Effector memory CD8-positive, alpha-beta T cell (primary cell): ENCODE measurements at regions not wholly inside any gene's neighbourhood (a gene's known extent, or its start where the extent isn't known, plus 50 kb on each side); places are given as distances from the start of the nearest gene placed in this dataset.

Experiments
- ATAC-seq: fragments of 150-1000 bp; cut with Tn5 transposase; replicated peaks from 2 replicates; pipeline ENCODE4 v1.10.0; 2021; ENCODE audit warnings: mild to moderate bottlenecking, moderate library complexity
- DNase-seq, 3 experiments: peaks; one replicate each; pipeline ENCODE4 v3.0.0; 2021
- H3K27ac Mint-ChIP-seq, 2 donors: one replicate each; pipeline ENCODE4 v1.8.0; 2022; ENCODE audit warnings: mild to moderate bottlenecking in 2 of 2, mixed read lengths in 2 of 2, moderate library complexity in 2 of 2
- H3K27me3 Mint-ChIP-seq, 2 donors: one replicate each; pipeline ENCODE4 v1.8.0; 2022; ENCODE audit warnings: mixed read lengths in 2 of 2
- H3K36me3 Mint-ChIP-seq: one replicate; pipeline ENCODE4 v1.8.0; 2022; ENCODE audit warnings: mild to moderate bottlenecking, moderate library complexity, mixed read lengths; ENCODE audit not compliant: insufficient read depth
- H3K4me1 Mint-ChIP-seq, 2 donors: one replicate each; pipeline ENCODE4 v1.8.0; 2022; ENCODE audit warnings: low read depth in 2 of 2, mixed read lengths in 2 of 2
- H3K4me3 Mint-ChIP-seq, 2 donors: one replicate each; pipeline ENCODE4 v1.8.0; 2022; ENCODE audit warnings: mild to moderate bottlenecking in 2 of 2, mixed read lengths in 2 of 2, moderate library complexity in 2 of 2
- H3K9me3 Mint-ChIP-seq, 2 donors: one replicate each; pipeline ENCODE4 v1.8.0; 2022; ENCODE audit warnings: mixed read lengths in 2 of 2

DNA sequence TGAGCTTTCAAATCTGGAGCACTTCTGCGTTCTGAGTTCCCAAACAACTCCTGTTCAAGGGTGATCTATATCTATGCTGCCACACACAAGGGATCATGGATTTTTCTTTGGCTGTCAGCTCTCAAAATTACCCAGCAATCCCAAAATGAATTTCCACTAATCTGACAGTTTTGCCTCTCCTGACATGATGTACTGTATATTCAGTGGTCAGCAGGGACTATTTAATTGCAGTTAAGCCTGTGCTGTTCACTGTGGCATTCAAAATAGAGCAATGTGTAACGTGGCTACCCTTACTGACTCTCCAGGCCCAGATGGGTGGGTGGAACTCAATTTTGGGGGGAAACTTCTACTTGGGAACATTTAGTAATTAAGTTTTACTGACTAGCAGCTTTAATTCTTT, 283.8 kb upstream of the TSHZ2 start:
- no peaks in the 10 kb centered on the region for H3K9me3 Mint-ChIP-seq
- peaks cover 3% of the 10 kb centered on the region for H3K36me3 Mint-ChIP-seq
- ATAC-seq (no peak), DNase-seq (no peak)
- H3K4me3 Mint-ChIP-seq = no peak overlapping the region
- no peak overlapping the region for H3K27ac Mint-ChIP-seq
- no peaks in the 10 kb centered on the region for H3K4me1 Mint-ChIP-seq
- peaks cover 35 to 47% of the 10 kb centered on the region in 2 donors for H3K27me3 Mint-ChIP-seq

DNA sequence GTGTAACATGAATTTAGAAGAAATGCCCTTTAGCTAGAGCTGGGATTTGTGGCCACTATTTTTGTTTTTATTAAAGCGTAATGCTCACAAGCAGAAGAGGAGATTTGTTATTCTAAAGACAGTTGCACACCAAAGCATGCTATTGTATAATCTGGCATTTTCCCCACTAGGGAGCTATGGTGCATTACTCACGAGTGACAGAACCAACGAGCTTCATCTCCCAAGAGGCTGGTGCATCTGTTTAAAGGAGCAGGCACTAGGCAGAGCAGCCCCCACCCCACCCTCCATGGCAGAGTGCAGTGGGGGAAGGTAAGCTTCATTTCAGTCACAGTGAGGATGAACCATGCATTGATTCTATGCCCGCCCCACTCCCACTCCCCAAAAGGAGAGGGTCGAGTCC, 287.3 kb upstream of the TSHZ2 start:
- Mint-ChIP-seq H3K36me3 (no peaks in the 10 kb centered on the region), H3K9me3 (no peaks in the 10 kb centered on the region), H3K4me3 (no peak overlapping the region), H3K27me3 (peaks cover 31 to 42% of the 10 kb centered on the region in 2 donors), H3K27ac (no peak overlapping the region), H3K4me1 (no peaks in the 10 kb centered on the region)
- no peak for DNase-seq
- ATAC-seq = no peak

DNA sequence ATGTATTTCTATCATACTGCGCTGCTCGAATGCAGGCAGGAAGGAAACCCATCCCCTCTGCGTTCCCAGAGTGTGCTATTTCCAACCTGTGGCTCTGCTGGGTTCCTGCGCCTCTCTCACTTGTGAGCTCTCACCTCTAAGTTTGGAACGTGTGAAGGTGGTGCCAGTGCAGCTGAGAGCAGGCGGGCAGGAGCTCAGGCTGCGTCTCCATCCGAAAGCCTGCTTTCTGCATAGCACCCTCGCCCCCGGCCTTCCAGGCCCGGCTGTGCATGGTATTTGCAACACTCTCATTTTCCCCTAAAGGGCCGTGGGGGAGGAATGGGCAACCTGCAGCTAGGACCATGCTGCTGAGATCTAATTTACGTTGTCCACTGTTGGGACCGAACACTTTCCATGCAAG, 288.0 kb upstream of the TSHZ2 start:
- DNase-seq = no peak
- no peak overlapping the region for H3K27ac Mint-ChIP-seq
- H3K4me1 Mint-ChIP-seq = no peaks in the 10 kb centered on the region
- H3K27me3 Mint-ChIP-seq = peaks cover 30 to 47% of the 10 kb centered on the region in 2 donors
- ATAC-seq = no peak
- H3K36me3 Mint-ChIP-seq = no peaks in the 10 kb centered on the region
- H3K9me3 Mint-ChIP-seq = no peaks in the 10 kb centered on the region
- no peak overlapping the region for H3K4me3 Mint-ChIP-seq

DNA sequence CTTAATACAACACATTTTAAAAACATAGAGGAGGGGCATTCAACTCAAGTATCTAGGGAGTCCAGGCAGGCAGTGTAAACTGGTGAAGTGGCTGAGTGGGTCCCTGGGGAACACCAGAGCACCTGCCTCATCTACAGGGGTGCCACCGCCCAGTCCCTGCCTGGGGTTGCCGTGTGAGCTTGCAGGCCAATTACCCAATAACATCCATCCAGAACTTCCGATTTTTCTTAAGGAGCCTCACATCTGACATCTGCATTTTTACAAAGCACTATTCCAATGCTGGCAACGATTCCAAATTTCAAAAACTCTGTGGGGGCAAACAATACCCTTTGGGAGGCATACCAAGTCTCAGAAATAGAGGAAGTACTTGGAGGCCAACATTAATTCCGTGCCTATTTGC, 288.4 kb upstream of the TSHZ2 start:
- no peak overlapping the region for H3K27ac Mint-ChIP-seq

DNA sequence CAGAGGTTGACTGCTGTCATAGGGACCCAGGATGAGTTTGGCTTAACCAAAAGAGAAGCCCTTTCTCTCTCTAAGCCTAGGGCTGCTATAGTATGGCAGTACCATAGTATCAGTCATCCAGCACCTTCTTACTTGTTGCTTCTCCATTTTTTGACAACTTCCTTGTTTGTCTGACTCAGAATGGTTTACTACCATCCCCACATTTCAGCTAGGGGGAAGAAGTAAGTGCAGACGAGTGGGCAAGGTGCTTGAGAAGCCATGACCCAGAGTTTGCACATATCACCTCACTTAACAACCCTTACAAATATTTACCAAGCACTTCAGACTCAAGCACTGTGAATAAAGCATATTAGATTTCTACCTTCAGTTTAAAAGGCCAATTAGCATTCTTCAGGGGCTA, 289.9 kb upstream of the TSHZ2 start:
- ATAC-seq = no peak
- Mint-ChIP-seq H3K36me3 (no peaks in the 10 kb centered on the region), H3K27me3 (peaks cover 41 to 67% of the 10 kb centered on the region in 2 donors), H3K4me1 (no peaks in the 10 kb centered on the region), H3K9me3 (no peaks in the 10 kb centered on the region), H3K27ac (no peak overlapping the region), H3K4me3 (no peak overlapping the region)
- no peak for DNase-seq

More for the DNA sequence above, 288.4 kb upstream of the TSHZ2 start:
- DNase-seq (no peak), ATAC-seq (no peak)
- Mint-ChIP-seq H3K4me1 (no peaks in the 10 kb centered on the region), H3K36me3 (no peaks in the 10 kb centered on the region), H3K9me3 (no peaks in the 10 kb centered on the region), H3K27me3 (peaks cover 33 to 51% of the 10 kb centered on the region in 2 donors), H3K4me3 (no peak overlapping the region)

DNA sequence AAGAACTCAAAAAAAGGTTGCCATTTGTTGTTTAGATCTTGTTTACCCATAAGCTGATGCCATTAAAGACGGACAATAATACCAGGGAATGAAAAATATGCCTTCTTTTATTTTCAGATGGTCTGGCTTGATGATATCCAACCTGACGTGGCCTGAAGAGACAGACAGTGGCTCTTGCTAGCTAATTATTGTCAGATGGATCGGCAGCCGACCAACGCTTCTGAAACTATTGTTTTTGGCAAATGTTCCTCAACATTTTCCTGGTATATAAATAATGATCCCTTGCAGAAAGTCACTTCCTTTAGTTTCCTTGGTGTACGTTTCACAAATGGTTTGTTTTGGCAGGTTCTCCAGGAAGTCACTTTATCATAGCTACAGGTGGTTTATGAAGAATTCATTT, 290.9 kb upstream of the TSHZ2 start:
- Mint-ChIP-seq H3K27ac (no peak overlapping the region), H3K9me3 (no peaks in the 10 kb centered on the region), H3K27me3 (peaks cover 51 to 75% of the 10 kb centered on the region in 2 donors), H3K4me3 (no peak overlapping the region), H3K4me1 (no peaks in the 10 kb centered on the region), H3K36me3 (no peaks in the 10 kb centered on the region)
- ATAC-seq = no peak
- DNase-seq = no peak

DNA sequence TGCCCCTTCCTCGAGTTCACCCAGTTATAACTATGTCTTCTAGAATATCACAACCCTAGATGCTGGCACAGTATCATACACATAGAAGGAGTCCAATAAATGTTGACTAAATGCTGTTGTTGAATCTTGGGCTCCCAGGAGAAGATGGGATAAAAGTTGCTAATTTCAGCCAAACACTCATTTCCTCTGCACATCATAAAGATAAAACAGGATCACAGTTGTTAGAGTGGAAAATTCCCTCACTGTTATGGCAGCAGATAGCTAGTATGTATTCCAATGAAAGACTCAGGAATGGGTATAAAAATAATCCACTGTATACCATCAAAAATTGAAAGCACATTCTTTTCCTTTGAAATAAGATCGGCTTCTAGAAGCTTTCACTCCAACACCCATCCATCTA, 294.9 kb upstream of the TSHZ2 start:
- no peaks in the 10 kb centered on the region for H3K9me3 Mint-ChIP-seq
- no peak for DNase-seq
- peaks cover 47 to 57% of the 10 kb centered on the region in 2 donors for H3K27me3 Mint-ChIP-seq
- H3K4me3 Mint-ChIP-seq = no peak overlapping the region
- ATAC-seq = no peak
- no peaks in the 10 kb centered on the region for H3K4me1 Mint-ChIP-seq
- no peaks in the 10 kb centered on the region for H3K36me3 Mint-ChIP-seq
- no peak overlapping the region for H3K27ac Mint-ChIP-seq

DNA sequence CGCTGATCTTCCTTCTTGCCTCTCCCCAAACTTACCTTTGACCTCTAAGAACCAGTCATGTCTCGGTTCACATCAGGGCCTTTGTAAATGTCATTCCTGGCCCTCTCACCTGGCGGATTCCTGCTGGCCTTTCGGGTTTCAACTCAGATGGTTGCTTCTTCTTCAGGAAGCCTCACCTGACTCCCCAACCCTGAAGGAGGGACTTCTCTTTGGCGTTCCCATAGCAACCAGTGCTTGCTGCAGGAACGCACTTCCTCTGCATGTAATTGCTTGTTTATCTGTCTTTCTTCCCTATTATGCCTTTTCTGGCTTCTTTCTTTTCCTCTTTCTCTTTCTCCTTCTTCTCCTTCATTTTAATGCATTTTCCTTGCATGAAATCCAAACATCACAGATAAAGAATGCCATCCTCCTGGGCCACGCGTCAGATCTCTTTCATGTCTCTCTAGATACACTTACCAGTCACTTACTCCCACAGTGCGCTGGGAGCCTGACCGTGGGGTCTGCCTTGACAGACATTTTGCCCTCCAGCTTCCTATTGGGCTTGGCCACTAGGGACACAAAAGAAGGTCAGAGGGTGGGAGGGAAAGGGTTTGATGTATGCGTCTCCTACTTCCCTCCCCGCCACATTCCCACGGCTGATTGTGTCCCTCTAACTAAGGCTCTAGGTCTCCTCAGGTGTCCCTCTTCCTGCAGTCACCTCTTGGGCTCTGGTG, 295.7 kb upstream of the TSHZ2 start:
- no peaks in the 10 kb centered on the region for H3K4me1 Mint-ChIP-seq
- DNase-seq (no peak), ATAC-seq (no peak)
- H3K4me3 Mint-ChIP-seq = no peak overlapping the region
- H3K36me3 Mint-ChIP-seq = no peaks in the 10 kb centered on the region
- H3K27ac Mint-ChIP-seq = no peak overlapping the region
- peaks cover 48 to 55% of the 10 kb centered on the region in 2 donors for H3K27me3 Mint-ChIP-seq
- H3K9me3 Mint-ChIP-seq = no peaks in the 10 kb centered on the region

DNA sequence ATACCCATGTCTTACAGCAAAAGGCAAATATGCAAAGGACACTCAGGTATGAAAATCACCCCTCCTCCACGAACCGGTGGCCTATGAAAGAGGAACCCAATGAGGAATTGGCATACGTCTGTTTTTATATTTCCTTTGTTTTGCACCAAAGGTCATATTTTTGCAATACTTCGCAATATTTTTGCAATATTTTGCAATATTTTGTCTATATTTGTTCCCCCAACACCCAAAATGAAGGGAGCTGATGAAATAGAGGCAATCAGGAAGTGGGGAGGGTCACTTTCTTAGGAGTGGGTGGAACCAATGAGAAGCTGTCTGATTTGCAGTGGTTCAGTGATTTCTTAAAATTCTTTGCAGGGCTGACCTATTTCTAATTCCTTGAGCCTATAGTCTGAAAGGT, 296.8 kb upstream of the TSHZ2 start:
- ATAC-seq = no peak
- no peaks in the 10 kb centered on the region for H3K9me3 Mint-ChIP-seq
- no peak overlapping the region for H3K27ac Mint-ChIP-seq
- no peaks in the 10 kb centered on the region for H3K36me3 Mint-ChIP-seq
- peaks cover 55 to 63% of the 10 kb centered on the region in 2 donors for H3K27me3 Mint-ChIP-seq
- no peak for DNase-seq
- no peaks in the 10 kb centered on the region for H3K4me1 Mint-ChIP-seq
- H3K4me3 Mint-ChIP-seq = no peak overlapping the region

DNA sequence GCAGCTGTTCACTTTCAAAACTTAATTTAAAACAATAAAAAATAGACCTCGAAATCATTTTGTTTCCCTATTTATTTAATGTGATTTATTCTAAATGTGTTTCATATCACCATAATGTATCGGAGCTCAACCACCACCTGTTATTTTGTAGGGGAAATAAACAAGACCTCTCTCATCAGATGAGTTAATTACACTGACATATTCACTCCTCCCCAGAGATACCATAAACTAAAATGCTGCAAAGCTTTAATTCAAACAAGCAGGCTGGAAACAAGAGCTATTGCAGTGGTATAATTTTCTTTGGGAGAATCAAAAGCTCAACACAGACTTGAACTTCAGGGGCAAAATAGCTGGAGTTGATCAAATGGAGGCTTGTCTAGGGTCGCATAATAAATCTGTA, 303.5 kb upstream of the TSHZ2 start:
- Mint-ChIP-seq H3K9me3 (no peaks in the 10 kb centered on the region), H3K27me3 (peaks cover 28 to 47% of the 10 kb centered on the region in 2 donors), H3K27ac (no peak overlapping the region), H3K36me3 (no peaks in the 10 kb centered on the region), H3K4me3 (no peak overlapping the region), H3K4me1 (no peaks in the 10 kb centered on the region)
- DNase-seq = no peak
- ATAC-seq = no peak

DNA sequence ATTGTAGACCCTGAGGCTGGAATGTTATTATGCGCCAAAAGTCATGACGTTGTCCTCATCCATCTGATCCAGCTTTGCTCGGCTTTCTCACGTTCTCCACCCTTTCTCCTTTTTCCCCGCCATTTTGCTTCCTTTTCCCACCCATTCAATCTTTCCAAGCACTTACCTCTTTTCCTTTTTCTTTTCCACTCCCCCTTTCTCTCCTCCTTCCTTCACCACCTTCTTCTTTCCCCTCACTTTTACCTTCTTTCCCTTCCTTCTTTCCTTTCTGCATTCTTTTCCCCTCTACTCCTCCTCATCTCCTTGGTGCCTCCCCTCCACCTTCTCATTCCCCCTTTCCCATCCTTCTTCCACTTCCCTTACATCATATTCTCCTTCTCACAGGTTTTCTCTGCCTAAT, 304.8 kb upstream of the TSHZ2 start:
- H3K4me3 Mint-ChIP-seq = no peak overlapping the region
- no peaks in the 10 kb centered on the region for H3K4me1 Mint-ChIP-seq
- no peak overlapping the region for H3K27ac Mint-ChIP-seq
- H3K27me3 Mint-ChIP-seq = peaks cover 24 to 46% of the 10 kb centered on the region in 2 donors
- no peaks in the 10 kb centered on the region for H3K36me3 Mint-ChIP-seq
- DNase-seq (no peak), ATAC-seq (no peak)
- H3K9me3 Mint-ChIP-seq = no peaks in the 10 kb centered on the region

DNA sequence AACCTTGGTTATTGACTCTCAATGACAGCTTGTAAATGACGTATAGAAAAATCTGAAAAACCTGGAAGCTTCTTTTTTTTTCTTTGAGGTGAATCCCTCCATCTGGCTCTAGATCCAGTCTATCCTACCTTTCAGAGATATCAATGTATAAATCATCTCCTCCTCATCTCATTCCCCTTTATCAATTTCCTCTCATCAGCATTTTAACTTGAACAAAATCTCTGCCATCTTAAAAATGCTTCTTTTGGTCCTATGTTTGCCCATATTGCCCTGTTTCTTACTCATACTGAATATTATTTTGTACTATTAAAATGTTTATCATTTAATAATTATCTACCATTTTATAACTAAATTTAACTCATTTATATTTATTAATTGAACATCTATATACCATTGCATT, 306.7 kb upstream of the TSHZ2 start:
- no peaks in the 10 kb centered on the region for H3K9me3 Mint-ChIP-seq
- H3K4me3 Mint-ChIP-seq = no peak overlapping the region
- H3K4me1 Mint-ChIP-seq = no peaks in the 10 kb centered on the region
- H3K36me3 Mint-ChIP-seq = no peaks in the 10 kb centered on the region
- DNase-seq = no peak
- peaks cover 13 to 35% of the 10 kb centered on the region in 2 donors for H3K27me3 Mint-ChIP-seq
- ATAC-seq = no peak
- no peak overlapping the region for H3K27ac Mint-ChIP-seq

DNA sequence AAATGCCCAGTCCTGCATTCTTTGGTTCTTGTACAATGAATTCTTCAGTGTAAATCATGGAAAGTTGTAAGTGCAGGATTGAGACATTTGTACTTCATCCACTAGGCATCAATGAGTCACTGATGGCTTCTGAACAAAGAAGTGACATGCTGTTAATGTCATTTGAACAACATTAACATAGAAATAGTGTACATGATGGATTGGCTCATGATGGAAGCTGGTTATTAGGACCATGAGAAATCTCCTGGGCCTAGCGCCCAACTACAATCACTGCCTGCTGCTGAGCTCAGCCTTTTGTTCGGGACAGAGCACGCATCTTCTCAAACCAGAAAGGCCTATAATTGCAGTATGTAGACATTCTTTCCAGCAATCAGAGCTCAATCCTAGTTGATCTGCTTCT, 316.8 kb upstream of the TSHZ2 start:
- H3K4me1 Mint-ChIP-seq = no peaks in the 10 kb centered on the region
- H3K27me3 Mint-ChIP-seq = peaks cover 10 to 29% of the 10 kb centered on the region in 2 donors
- no peaks in the 10 kb centered on the region for H3K9me3 Mint-ChIP-seq
- no peak for ATAC-seq
- H3K27ac Mint-ChIP-seq = no peak overlapping the region
- no peak for DNase-seq
- H3K4me3 Mint-ChIP-seq = no peak overlapping the region
- no peaks in the 10 kb centered on the region for H3K36me3 Mint-ChIP-seq

DNA sequence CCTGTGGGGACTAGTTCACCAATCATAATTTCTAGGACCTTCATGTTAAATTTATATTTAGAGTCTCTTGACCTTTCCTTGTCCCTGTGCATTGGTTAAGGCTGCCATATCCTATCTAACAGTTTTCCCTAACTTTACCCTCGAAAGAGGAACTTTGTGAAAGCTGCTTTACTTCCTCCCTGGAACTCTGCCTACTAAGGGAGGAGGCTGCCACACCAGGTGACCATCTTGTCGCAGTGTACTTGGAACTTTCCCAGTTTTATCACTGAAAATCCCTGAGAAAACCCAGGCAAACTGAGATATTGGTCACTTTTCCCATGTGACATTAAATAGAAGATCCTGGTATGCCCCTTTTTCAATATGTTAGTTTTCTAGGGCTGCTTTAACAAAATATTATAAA, 317.6 kb upstream of the TSHZ2 start:
- H3K4me1 Mint-ChIP-seq = no peaks in the 10 kb centered on the region
- H3K27me3 Mint-ChIP-seq = peaks cover 4 to 28% of the 10 kb centered on the region in 2 donors
- no peaks in the 10 kb centered on the region for H3K9me3 Mint-ChIP-seq
- no peaks in the 10 kb centered on the region for H3K36me3 Mint-ChIP-seq
- DNase-seq (no peak), ATAC-seq (no peak)
- H3K27ac Mint-ChIP-seq = no peak overlapping the region
- no peak overlapping the region for H3K4me3 Mint-ChIP-seq

DNA sequence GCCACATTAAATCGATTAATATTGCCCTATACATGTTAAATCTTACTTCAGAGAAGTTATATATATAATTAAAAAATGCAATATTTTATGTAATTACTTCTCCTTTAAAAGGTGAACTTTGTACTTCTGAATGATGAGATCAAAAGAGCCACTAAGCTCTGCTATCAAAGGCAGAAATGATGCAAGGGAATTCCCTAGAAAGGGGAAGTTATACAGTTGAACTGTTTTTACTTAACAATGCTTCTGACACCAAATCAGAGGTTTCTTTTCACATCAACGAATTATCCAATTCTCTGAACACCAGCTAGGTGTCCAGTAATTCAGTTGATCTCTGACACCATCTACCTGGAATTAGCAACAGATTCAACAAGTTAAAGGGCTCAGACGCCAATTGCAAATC, 319.9 kb upstream of the TSHZ2 start:
- no peak for ATAC-seq
- Mint-ChIP-seq H3K4me1 (no peaks in the 10 kb centered on the region), H3K36me3 (no peaks in the 10 kb centered on the region), H3K9me3 (no peaks in the 10 kb centered on the region), H3K4me3 (no peak overlapping the region), H3K27me3 (peaks cover 19 to 41% of the 10 kb centered on the region in 2 donors), H3K27ac (no peak overlapping the region)
- no peak for DNase-seq
